CD4-positive, alpha-beta T cell treated with Interleukin-2 at 100 ng/mL for 4 hours (primary cell): ENCODE measurements at regions not wholly inside any gene's neighbourhood (a gene's known extent, or its start where the extent isn't known, plus 50 kb on each side); places are given as distances from the start of the nearest gene placed in this dataset.

Experiments used
- DNase-seq: peaks from one replicate; pipeline ENCODE4 v3.0.0-alpha.2; 2020; ENCODE audit warnings: low spot score

DNA sequence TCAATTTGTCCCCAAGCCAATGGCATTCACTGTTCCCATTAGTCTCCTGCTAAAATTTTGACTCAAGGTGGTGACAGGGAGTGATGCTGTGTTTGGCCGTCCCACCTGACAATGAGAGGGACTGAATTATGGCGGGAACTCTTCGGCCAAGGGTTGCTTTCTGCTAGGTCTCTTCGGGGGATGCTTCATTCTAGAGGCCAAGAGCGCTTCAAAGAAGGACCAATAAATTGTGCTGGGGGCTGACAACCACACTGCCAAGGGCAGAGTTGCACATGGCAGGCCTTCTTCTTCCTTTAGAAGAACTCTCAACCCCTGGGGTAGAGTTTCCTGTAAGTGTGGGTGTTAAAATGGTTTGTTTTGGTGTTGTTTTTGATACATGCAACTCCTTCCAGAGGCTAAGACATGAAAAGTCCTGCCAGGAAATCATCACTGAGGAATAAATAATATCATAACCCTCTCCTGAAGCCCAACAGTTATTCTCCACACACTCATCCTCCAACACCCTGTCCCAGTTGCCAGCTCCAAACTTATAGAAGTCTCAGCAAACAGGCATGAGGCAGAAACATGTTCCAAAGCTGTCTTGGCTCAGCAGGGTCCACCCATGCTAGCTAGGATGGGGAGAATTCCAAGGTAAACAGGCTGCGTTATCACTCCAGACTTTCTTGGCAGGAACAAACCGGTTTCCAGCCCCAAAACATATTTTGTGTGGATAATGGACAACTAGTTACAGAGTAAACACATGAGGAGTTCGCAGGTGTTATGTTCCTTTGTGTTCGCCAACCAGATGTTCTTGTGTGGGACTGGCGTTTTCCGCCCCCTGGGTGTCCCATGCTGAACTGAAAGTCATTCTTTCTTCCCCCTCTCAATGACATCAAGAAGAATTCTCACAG is 396.7 kb upstream of the RGMA start:
- DNase-seq: no peak

DNA sequence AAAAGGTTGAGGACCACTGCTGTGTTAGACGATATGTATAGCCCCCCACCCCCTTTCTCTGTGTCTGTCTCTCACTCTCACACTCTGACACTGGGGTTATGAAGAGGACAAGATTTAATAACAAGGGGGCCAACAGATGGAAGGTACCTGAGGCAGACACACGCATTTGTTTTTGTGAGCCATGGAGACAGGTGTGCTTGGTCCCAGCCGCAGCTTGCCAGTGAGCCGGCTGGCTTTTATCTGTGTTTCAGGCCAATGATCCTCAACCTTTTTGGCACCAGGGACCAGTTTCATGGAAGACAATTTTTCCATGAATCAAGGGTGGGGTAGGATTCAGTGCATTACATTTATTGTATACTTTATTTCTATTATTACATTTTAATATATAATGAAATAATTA is 394.9 kb upstream of the RGMA start:
- no peak for DNase-seq

DNA sequence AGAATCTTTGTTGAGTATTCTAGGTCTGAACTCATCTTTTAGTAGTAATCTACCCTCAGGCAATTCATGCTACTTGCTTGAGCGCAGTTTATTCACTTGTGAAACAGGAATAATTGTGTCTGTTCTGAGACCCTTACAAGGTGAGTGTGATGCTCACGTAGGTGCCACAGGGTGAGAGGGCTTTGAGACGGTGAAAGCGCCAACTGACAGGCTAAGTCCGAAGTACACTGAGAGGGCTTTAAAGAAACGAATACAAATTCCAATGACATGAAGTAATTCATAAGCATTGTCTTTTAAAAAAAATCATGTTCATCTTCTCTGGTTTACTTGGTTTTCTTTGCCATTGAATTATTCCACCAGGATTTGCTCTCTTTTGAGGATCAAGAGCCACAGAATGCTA is 393.7 kb upstream of the RGMA start:
- DNase-seq: no peak

DNA sequence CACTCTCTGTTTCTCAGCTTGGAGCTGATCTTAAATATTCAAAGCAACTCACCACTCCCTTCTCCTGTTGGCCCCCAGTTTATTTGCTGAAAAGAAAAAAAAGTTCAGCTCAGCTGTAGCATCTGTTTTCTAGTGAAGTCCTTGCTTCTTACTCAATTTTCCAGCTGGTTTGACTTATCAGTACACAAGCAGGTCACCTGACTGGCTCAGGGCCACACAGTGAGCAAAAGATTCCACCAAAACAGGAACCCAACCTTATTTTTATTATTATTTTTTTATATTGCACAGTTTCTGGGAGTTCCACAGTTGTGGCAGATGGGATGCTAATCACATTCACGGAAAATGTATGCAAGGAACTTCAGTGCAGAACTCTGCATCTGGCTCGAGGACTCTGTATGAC is 390.7 kb upstream of the RGMA start:
- no peak for DNase-seq

DNA sequence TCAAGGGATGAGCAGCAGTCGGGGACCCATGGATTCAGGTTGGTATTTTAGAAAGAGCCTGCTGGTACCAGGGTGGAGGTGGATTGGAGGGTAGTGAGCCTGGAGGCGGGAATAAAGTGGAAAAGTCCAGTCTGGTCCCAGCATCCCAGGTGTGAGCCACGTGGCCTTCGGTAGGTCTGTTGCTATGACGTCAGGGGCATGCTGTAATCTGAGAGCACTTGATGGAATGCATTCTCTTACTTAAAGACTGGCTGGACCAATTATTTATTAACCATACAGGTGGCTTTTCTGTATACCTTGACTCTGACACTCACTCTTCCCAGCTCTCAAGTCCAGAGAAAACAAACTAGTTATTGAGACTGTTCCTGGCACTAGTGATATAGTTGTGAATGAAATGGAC is 389.9 kb upstream of the RGMA start:
- DNase-seq: no peak

DNA sequence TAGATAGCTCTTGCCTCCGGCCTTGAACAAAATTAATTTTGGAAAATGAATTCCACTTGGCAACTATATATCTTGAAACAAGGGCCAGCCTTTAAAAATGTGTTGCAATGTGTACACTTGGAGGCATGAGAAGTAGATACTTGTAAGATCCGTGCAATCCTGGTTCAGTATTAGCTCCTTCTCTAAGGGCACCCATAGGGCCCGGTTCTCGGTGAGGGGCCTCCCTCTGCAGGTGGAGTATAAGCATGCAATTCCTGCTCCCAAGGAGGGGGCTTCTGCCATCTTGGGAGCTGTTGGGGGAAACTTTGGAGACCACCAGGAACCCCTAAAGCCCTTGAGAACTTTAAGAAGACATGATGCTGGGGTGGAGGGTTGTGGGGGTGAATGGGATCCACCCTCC is 388.7 kb upstream of the RGMA start:
- DNase-seq: no peak

DNA sequence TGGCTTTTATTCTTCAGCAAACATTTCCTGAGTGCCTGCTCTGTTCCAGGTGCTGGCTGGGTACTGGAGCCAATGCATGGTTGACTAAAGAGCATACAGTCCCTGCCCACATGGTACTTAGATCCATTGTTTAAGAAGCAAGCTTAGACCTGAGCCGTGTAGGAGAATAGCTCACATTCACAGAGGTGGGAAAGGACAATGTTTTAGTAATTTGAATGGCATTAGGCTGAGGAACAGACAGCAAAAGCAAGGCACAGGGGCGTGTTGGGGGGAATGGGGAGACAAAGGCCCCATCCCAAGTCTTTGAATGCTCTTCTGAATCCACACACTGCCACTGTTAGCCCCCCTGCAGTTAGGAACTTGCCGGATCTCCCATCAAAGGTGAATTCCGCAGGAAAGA is 388.2 kb upstream of the RGMA start:
- DNase-seq: no peak

DNA sequence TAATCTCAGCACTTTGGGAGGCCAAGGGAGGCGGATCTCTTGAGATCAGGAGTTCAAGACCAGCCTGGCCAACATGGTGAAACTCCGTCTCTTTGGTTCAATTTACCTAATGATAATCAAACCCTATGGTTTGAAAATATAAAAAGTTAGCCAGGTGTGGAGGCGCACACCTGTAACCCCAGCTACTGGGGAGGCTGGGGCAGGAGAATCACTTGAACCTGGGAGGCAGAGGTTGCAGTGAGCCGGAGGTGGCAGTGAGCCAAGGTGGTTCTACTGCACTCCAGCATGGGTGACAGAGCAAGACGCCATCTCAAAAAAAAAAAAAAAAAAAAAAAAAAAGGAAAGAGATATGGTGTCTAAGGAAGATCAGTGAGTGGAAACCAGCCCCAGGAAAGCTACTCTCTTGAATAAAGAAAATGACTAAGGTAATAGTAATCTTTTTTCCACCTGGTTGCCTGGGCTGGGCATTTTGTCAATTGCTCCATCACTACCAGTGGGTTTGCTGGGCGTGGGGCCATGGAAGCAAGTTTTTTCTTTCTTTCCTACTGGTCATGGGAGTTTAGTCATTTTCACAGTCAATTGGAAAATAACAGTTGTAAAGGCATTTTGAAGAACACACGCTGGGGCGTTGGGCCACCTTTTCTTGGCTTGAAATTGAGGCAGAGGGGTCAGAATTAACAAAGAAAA is 387.6 kb upstream of the RGMA start:
- DNase-seq: no peak

DNA sequence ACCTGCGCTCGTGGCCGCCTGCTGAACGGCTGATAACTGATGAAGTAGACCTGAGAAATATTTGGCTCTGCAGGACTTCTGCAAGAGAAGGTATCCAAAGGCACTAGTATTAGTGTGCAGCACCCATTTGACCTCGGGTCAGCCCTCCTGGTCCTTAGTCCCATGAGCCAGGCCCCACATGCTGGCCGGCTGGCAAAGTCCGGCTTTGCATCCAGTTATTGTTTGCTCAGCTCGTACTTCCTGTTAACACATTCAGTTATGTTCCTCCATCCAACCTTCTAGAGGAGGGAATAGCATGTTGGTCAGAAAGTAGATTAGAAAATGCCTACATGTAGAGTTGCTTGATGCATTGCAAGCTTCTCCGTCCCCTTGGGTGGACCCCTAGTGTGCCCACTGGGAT is 385.7 kb upstream of the RGMA start:
- no peak for DNase-seq

DNA sequence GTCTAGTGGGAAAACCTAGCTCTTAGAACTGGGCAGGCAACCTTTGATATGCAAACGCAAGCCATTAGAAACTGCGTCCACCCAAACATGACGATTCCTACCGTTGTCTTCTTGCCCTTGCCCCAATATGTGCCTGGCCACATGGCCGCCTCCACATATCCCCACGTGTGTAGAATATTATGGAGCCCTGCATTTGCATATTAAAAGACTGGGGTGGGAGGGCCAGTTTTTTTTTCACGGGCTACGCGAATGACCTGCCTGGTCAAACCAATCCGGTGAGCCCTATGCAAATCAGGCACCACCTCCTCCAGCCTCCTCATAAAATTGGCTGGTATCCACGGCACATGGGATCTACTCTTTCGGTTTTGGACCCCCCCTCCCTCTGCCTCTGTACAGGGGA is 381.0 kb upstream of the RGMA start:
- DNase-seq: no peak

DNA sequence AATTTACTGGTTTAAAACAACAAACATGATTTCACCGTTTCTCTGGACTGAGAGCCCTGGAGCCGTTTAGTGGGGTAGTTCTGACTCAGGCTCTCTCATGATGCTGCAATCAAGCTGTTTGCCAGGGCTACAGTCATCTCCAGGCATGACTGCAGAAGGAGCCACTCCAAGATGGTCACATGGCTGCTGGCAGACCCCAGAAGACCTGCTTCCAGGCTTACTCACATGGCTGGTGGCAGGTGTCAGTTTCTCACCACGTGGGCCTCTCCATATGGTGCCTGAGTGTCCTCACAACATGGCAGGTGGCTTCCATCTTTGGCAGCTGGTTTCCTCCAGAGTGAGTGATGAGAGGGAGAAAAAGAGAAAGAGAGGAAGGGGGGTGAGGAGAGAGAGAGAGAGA is 378.3 kb upstream of the RGMA start:
- no peak for DNase-seq

DNA sequence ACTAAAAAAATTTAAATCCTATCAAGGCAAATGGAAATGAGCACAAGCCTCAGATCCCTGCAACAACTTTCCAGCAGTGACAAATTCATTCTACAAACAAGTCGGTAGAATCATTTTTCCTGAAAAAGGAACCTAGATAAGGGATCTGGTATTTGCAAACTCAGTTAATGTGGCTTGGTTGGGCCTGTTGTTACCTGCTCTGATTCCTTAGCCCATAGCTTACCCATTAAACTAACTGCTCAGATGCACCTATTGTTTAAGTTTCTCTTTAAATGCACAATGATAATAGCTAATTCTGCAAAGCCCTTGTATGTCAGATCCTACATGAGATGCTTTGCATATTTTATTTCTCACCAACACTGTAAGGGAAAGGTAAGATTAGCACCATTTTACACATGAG is 377.4 kb upstream of the RGMA start:
- no peak for DNase-seq

DNA sequence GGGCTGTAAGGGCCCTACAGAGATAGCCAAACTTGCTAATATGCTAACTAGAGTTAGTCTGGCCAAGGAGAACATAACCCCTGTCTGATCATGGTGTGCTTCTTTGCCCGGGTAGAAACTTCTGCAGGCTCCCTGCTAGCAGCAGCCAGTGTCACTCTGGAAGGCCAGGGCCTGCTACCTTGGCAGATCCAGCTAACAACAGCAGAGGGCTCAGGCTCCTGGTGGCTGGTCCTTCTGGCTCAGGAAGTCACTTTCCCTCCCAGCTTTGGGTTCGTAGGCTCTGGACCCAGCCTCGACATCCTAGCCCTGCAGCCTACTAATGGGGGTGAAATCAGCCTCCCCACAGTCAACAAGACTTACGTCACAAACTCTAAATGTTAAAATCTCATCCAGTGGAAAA is 373.7 kb upstream of the RGMA start:
- DNase-seq: no peak

DNA sequence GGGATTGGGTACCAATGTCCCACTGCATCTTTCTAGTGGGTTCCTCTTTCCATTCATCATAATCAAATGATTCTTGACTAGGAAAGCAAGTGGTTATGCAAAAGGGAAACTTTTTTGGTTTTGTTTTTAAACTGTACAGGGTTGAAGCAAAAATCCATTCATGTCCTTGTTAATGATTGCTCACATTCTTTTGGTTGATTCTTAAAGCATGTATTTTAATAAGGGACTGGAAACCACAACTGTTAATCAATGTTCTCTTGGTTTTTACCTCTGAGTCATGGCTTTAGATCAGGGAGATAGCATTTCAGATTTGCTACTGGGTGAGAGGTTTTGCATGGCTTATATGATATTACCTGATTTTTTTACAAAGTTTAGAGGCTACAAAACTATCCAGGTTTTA is 371.7 kb upstream of the RGMA start:
- no peak for DNase-seq

DNA sequence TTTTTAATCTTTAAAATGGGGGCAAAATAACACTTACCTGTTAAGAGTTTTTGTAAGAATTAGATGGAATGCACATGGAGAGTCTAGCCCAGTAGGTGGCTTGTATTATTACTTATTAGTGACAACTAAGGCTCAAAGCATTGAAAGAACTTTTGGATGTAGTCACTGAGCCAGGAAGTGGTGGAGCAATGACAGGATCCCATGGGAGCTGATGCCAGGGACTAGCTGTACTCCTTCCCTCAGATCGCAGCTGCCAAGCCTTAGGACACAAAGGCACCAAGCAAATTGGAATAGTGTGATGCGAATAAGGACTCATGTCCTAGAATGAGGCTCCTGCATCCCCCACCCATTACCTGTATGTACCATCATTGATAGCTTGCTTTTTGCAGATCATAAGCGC is 370.4 kb upstream of the RGMA start:
- no peak for DNase-seq

DNA sequence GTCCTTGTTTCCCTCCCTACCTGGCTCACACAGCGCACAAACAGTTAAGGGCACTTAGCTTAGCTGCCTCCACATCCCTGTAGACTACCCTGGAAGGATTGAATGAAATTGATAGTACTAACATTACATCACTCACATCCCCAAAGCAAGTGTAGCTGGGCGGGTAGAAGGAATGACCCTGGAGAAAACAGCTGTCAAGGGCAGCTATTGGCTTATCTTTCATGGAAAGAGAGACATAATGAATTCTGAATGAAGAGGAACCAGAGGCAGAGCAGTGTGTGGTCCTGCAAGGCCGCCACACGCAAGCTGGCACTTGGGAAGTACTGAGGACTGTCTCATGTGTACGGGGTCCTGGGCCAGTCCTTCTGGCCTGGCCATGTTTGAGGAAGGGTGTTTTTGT is 369.6 kb upstream of the RGMA start:
- no peak for DNase-seq

DNA sequence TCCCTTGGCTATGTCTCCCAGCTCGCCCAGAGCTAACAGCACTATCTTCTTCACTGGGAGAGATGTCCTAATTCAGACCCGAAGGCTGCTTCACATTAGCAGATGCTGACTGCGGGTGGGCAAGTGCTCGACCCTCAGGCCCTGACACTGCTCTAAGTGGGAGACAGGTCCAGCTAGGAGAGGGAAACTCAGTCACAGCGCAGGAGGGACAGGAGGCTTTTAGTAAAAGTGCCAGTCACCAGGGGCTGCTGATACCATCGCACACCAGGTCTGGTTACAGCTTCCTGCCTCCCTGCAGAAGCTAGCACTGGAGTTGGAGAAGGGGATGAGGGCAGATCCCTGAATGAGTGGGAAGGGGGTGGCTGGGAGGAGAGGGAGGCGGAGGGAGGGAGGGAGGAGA is 365.8 kb upstream of the RGMA start:
- DNase-seq: no peak

DNA sequence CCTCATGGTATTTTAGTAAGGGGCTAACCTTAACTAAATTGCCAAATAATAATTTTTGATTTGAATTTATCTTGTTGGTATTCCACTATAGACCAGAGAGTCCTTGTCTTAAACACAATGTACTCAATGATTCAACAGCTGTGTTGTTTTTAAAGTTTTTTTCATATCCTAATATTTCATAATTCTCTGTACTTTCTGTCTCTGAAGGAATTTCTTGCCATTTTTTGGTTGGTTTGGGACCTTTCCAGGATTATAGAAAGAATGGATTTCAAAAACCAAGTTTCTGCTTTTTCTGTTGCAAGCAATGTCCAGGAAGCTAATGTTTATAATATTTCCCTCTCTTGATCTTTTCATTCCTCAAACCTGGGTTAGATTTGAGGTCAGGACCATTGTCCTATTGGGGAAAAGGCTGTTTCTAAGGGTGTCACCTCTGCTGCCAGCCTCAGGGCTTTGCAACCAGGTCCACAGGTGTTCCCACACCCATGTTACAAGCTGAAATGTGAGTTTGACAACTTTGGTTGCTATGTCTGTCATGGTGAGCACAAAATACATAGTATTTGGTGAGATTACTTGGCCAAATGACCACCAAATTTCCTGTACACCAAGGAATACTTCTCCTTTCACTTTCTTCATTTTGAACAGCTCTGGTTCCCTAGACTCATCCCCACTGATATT is 363.7 kb upstream of the RGMA start:
- DNase-seq: no peak

DNA sequence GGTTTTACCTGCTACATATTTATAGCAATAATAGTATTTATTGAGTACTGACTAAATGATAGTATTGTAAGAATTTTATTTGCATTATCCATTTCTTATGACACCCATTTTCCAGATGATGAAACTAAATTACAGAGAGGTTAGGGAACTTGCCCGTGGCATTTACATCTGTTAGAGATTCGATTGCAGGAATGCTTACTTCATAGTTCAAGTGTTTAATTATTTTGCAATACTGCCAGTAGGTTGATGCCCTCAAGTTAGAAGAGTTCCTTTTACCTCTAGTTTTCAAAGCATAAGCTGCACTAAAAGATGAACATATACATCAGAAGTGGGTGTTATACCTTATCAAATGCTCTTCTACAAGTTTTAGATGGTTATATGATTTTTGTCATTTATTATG is 362.8 kb upstream of the RGMA start:
- DNase-seq: no peak

DNA sequence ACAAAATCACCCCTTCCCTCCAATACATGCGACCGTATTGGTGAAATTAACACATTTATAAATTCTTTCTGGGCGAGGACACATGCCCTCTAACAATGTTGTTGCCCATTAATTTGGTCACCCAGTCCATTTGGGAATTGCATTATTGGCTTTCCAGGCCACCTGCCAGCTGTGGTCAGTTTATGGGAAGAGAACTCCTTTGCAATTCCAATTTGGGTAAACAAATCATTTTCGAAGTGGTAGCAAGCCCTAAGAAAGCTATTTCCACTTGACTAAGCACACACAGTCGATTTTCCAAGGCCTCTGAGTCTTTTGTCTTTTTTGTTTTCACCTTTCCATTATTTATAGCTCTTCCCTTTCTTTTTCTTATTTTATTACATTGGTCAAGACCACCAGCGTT is 362.3 kb upstream of the RGMA start:
- DNase-seq: no peak

DNA sequence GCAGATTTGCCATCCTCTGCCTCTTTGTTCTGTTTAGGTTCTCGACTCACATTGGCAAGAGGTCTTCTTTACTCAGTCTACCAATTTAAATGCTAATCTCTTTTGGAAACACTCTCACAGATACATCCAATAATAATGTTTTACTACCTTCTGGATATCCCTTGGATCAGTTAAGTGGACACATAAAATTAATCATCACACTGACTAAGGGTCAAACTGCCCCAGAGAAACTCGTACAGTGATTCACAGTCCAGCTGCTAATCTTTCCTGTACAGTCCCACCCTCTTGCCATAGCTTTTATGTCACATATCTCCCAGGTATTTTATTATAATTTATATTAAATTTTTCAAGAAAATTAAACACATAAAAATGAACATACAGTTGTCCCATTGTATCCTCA is 360.8 kb upstream of the RGMA start:
- DNase-seq: no peak

DNA sequence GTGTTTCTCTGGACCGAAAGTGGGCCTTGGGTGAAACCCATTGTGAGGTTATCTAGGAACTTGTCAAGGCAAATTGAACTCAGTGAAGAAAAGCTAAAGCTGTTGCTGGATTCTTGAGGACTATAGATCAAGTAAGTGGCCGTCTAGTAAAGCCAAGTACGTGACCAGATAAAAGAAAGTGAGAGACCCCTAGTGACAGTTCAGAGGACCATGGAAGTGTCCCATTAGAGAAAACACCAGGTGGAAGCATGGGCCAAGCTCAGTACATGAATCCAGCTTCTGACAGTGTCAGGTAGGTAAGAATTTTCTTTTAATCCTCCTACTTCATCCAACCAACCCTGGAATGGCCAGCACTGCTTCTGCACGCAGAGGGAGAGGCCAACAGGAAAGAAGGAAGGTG is 349.3 kb upstream of the RGMA start:
- DNase-seq: no peak

DNA sequence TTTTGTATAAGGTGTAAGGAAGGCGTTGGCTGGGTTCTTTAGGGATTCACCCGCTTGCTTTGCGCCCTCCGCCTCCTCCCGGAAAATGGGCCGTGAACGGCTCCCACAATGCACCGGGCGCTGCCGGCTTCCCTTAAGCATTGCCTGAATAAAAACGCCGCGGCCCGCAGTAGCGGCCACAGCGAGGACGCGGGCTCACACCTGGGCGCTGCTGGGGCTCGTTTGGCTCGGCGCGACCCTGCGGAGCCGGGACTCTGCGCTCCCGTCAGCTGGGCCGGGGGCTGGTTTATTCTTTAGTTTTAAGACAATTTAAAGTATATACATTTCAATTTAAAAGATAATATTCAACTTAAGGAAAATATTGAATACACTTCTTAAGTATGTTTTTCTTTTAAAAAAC is 343.5 kb upstream of the RGMA start:
- DNase-seq: no peak
